Kidney (tissue), 13 donors: ENCODE measurements at regions not wholly inside any gene's neighbourhood (a gene's known extent, or its start where the extent isn't known, plus 50 kb on each side); places are given as distances from the start of the nearest gene placed in this dataset.
"Not testable (repeated sequence)": the region's sequence is repeated elsewhere in the genome, so short reads cannot be mapped to it uniquely, and the experiment has no call there.

Source experiments
- DNase-seq, 5 donors: peaks; one replicate each; pipeline ENCODE4 v3.0.0-alpha.2; 2013 to 2020
- FAIRE-seq: peaks from 2 replicates; lab custom pipeline; 2012; peaks lifted over from hg19 to GRCh38; lab: Jason Lieb, UNC
- H3K27ac ChIP-seq, 2 donors: one replicate each; pipeline ENCODE4 v1.7.0; 2013; ENCODE audit warnings: low read depth in 2 of 2, low read length in 2 of 2, inconsistent platforms in 1 of 2
- H3K27me3 ChIP-seq: one replicate; pipeline ENCODE4 v1.7.1; 2013; ENCODE audit warnings: low read length, inconsistent platforms; ENCODE audit not compliant: control insufficient read depth, insufficient read depth
- H3K36me3 ChIP-seq, 3 donors: one replicate each; pipeline versions ENCODE4 v1.7.0 to v1.7.1; 2013; ENCODE audit warnings: low read length in 3 of 3, control low read depth in 1 of 3, inconsistent platforms in 1 of 3; ENCODE audit not compliant: insufficient read depth in 3 of 3, control insufficient read depth in 2 of 3
- H3K4me1 ChIP-seq, 3 donors: one replicate each; pipeline versions ENCODE4 v1.7.0 to v1.7.1; 2013; ENCODE audit warnings: low read length in 3 of 3, inconsistent platforms in 1 of 3, low read depth in 1 of 3; ENCODE audit not compliant: control insufficient read depth in 2 of 3, insufficient read depth in 2 of 3
- H3K4me3 ChIP-seq, 3 donors: one replicate each; pipeline versions ENCODE4 v1.7.0 to v1.8.1; 2013; ENCODE audit warnings: low read length in 3 of 3, control low read depth in 1 of 3, inconsistent platforms in 1 of 3
- H3K9ac ChIP-seq, 3 donors: one replicate each; pipeline versions ENCODE4 v1.7.0 to v1.7.1; 2013; ENCODE audit warnings: low read length in 3 of 3, control low read depth in 1 of 3, inconsistent platforms in 1 of 3
- H3K9me3 ChIP-seq, 3 donors: one replicate each; pipeline versions ENCODE4 v1.7.0 to v1.7.1; 2013; ENCODE audit warnings: low read length in 3 of 3, control low read depth in 1 of 3, inconsistent platforms in 1 of 3; ENCODE audit not compliant: control insufficient read depth in 2 of 3, insufficient read depth in 1 of 3
- CTCF ChIP-seq: IDR thresholded peaks from 3 replicates; pipeline ENCODE4 v1.5.1; 2012; ENCODE audit warnings: mild to moderate bottlenecking, moderate library complexity, borderline replicate concordance; ENCODE audit not compliant: insufficient read depth; ENCODE audit errors: extremely low read depth
- intact Hi-C: fragments of 100-400 bp; cut with DNase I; formaldehyde crosslinking; loops from one replicate; pipeline ENCODE4 v1.11.1; 2022
- donor health status: control.
- donor health status: control.
- donor health status: control.
- donor health status: control.
- donor health status: control.
- donor health status: DM: yes; HTN: yes; CAD: no.
- donor health status: Normal renal cell carcinoma (clear cell type).

- TF ChIP-seq CTCF = no peak
- Histone ChIP-seq H3K27ac (no peak overlapping the region), H3K36me3 (no peaks in the 10 kb centered on the region), H3K4me3 (no peak overlapping the region), H3K4me1 (no peaks in the 10 kb centered on the region), H3K9me3 (peaks cover 0 to 14% (median 0%) of the 10 kb centered on the region in 3 donors), H3K9ac (no peak overlapping the region), H3K27me3 (no peaks in the 10 kb centered on the region)
- intact Hi-C loops = no loop called here
- DNase-seq (no peak), FAIRE-seq (no peak)
Observed at GRCh38 chr6:79134699-79135474, 56.8 kb upstream of the PHIP start.

- Histone ChIP-seq H3K27ac (no peak overlapping the region), H3K4me3 (no peak overlapping the region), H3K4me1 (no peaks in the 10 kb centered on the region), H3K36me3 (no peaks in the 10 kb centered on the region), H3K9ac (no peak overlapping the region), H3K9me3 (peaks cover 0 to 14% (median 0%) of the 10 kb centered on the region in 3 donors), H3K27me3 (no peaks in the 10 kb centered on the region)
- FAIRE-seq = no peak
- TF ChIP-seq CTCF = no peak
- no peak for DNase-seq
- intact Hi-C loops = no loop called here
Observed at GRCh38 chr6:79133173-79133572, 55.1 kb upstream of the PHIP start.

GRCh38 chr6:79131220-79131619 lies 53.2 kb upstream of the PHIP start:
- FAIRE-seq, H3K36me3 ChIP-seq, intact Hi-C loops, DNase-seq, H3K27ac ChIP-seq, H3K4me1 ChIP-seq, H3K27me3 ChIP-seq, H3K4me3 ChIP-seq, H3K9ac ChIP-seq, H3K9me3 ChIP-seq: not testable (repeated sequence)
